RPMI8226 (cell line): ENCODE measurements at regions not wholly inside any gene's neighbourhood (a gene's known extent, or its start where the extent isn't known, plus 50 kb on each side); places are given as distances from the start of the nearest gene placed in this dataset.

ENCODE experiments used
- DNase-seq: peaks from one replicate; pipeline ENCODE4 v3.0.0-alpha.2; 2015

DNA sequence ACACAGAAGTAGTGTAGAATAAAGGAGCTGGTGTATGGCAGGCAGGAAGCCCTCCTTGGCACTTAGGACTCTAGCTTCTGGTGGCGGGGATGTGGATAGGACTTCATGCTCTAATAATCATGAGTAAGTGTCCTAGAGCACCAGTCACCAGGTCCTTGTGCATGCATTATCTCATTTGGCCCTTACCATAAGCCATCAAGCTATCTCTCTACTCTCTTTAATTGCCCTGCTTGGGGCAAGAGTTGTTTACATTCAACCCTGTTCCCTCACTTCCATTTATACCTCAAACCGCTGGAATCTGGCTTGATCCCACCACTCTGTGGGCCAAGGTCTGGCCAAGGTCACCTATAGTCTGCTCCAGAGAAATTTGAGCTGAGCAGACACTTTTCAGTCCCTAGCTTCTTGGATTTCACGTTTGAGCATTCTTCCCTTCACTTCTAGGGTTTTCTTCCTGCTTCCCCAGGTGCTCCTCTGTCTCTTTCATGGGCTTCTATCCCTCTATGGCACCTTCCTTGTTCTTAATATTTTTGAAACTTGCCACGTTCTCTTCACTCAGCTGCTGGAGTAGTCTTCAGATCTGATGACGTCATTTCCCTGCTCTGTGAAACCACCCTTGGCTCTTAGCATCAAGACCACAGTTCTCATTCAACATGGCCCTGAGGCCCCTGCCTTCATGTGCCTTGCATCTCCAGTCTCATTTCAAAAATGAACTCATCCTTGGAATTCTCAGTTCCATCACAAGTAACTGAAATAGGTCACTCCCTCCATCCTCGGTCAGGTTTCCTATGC, 94.9 kb upstream of the GATA6 start:
- DNase-seq = peak; percentile 23

DNA sequence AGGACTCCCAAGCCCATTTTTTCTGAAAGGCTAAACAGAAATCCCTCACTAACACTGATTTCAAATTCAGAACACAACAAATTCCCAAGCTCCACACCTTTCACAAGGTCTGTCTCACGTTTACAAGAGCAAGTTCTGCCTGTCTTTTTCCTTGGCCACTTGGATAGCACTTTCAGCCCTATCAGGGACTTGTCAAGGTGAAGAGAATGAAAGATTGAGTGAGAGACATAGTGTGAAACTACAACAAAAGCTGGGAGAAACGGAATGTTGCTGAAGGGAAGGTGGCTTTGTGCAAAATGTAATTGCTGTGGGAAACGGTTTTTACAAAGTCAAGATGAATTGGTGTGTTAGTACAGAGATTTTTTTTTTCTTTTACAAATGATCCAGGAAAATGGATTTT, 89.4 kb upstream of the GATA6 start:
- DNase-seq = no peak

DNA sequence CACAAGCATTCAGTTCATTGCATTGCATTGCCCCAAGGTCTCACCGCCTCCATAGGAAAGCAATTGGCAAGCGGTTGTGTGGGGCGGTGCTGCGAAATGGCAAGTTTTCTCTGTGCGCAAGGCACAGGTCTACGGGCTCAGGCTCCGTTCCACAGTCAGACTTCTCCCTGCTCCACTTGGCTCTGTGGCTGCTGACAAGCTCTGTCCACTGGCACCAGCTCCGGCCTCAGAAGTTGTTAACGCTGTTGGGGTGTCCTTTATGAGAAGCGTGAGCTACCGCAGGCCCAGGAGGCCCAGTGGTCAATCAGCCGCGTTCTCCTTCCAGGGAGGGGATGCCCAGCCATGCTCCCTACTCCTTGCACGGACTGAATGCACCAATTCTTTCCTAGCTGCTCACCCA, 87.0 kb upstream of the GATA6 start:
- no peak for DNase-seq

DNA sequence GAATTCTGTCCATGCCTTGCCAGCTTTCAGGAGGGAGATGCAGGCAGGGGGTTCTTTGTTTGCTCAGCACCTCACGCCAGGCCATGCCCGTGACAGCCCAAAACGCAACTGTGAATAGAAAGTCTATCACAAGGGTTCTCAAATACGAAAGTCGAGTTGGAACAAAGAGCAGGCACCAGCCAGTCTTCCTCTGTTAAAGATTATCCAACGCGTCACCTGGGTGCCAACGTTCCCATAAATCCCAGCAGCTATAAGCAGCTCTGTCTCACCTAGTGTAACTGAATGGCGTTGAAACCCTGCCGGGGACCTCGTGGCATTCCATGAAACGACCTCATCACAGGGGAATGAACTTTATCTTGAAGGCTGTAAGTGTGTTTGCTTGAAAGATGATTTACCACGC, 84.8 kb upstream of the GATA6 start:
- peak; percentile 30 for DNase-seq

DNA sequence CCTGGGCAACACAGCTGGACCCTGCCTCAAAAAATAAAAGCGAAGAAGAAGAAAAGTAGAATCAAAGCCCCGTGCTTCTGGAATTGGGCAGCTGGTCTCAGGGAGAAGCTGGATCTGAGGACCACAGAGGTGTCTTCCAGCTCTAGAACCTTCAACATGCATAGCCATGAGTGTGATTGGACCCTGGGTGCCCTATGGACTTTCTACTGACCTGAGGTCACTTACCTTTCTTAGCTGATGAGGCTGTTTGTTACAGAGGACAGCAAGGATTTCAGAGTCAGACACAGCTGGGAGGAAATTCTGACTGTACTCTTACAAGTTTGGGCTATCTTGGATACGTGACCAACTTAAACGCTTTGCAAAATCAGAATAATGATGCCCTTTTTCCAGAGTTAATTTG, 82.4 kb upstream of the GATA6 start:
- no peak for DNase-seq

DNA sequence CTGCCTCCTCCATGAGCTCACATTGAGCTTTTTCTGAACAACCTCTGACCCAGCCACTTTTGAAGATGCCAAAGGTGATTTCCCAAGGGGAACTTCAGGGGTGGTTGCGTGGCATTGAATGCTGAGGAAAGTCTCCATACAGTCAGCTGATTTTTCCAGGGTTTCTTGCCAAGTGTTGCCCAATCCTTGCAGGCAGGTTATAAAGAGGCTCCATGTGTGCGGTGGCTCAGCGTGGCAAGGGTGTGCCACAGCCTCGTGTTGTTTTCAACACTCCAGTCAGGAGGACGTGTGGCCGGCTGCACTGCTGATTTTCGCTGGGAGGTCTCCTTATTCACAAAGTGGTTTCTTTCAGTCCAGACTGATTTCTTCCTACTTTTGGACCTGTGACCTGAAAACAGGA, 81.4 kb upstream of the GATA6 start:
- DNase-seq = no peak

DNA sequence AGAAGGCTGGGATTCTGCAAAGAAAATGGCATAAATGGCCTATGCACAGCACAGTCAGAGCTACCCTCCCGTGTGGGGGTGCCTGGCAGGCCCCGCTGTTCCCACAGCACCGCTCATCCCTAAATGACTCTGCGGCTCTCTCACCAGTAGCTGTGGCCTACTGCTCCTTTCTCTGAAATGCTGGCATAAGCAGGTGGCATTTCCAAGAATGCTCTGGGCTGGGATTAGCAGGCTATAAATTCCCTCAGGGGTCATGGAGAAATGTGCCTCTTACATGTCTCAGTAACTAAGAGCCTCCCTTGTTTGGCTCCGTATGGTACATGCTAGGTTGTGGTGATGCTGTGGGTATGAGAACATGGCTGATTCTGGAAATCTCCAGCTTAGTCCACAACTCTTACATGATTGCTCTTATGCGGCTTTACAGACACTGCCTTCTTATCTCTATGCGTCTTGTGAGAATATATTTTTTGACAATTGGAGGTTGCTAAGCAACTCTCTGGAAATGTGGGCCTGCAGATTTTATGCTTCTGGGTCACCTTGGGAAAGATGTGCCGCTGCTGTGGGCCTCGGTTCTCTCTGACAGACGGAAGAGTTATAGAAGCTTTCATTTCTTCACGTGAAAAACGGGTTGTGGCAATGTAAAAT, 80.3 kb upstream of the GATA6 start:
- no peak for DNase-seq

DNA sequence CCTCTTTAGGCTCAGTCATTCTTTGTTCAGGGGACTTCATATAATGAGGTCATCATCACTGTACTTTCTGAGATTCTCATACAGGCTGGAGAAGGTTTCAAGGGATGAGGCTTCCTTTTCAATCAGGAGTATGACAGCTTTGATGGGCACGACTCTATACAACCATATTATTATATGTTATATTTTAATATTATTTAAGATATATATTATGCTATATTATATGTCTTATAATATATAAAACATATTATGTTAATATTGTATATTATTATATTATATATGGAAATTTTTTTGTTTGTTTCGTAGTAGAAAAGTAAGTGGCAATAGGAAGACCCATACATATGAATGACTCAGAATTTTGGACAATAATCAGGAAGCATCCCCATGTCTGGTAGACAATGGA, 78.0 kb upstream of the GATA6 start:
- no peak for DNase-seq

DNA sequence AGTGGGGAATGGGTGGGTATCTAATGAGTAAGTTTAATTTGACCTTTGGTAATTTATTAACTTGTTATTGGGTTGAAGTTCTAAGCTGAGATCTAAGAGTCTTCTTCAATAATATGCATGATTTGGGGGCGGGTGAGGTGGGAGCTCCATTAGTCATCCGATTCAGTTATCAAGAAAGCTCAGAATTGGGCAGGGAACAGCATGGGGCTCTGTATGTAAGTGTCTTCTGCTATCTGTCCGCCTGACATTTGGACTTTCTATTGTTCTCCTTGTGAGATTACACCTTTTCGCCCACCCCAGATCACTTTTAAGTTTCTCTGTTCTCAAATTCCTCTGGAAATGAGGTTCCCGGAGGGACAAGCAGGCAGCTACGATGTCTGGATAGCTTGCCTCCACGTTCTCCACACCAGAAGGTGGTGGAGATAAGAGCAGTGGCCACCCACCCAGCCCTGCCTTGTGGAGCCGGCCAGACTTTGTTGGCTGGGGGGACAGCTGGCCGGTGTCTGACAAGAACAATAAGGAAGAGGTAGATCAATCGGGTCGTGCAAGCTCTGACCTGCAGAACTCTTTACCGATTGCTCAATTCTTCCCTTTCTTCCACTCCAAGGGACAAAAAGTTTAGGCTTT, 75.5 kb upstream of the GATA6 start:
- DNase-seq = no peak

DNA sequence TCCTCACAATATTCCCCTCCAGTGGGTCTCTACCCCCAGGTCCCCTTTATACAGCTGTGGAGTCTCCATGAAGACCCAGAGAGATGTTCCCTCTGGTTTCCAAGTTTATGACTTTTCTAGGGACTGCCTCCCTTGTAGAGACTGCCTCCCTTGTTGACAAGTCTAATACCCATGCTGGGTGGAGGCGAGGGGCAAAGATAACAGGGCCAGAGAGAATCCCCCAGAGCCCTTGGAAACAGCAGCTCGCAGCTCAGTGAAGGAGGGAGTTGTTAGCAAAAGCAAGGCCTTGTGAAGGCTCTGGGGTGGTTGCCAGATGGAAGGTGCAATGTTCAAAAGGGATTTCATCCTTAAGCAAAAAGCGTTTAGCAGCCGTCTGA, 75.0 kb upstream of the GATA6 start:
- no peak for DNase-seq

DNA sequence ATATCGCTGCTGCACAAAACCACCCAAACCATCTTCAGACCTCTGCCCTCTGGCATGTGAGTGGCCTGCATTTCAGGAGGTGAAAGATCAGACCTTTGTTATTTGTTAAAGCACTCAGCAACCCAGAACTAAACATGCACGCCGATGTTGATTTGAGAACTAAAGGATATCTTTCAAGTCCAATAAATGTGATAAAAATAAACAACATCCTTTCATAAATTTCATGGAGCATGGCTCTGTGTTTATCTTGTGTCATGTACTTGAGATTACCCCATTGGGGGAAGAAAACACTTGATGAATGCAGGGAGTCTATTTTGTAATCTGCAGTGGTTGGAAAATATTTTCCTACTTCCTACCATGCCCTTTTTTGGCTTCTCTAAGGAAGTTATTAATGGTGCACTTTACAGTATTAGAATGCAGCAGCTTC, 70.8 kb upstream of the GATA6 start:
- no peak for DNase-seq

DNA sequence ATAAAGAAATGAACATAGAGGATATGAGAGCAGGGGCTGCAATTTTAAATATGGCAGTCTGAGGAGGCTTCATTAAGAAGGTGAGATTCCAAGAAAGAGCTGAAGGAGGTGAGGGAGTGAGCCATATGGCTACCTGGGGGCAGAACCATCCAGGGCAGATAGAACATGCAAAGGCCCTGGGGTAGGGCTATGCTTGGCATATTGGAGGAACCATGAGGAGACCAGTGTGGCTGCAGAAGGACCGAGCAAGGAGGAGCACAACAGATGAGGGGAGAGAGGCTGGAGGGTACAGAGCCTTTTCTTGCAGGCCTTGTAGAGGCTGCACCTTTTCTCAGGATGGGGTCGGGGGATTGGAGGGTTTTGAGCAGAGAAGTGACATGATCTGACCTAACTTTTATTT, 69.5 kb upstream of the GATA6 start:
- no peak for DNase-seq

DNA sequence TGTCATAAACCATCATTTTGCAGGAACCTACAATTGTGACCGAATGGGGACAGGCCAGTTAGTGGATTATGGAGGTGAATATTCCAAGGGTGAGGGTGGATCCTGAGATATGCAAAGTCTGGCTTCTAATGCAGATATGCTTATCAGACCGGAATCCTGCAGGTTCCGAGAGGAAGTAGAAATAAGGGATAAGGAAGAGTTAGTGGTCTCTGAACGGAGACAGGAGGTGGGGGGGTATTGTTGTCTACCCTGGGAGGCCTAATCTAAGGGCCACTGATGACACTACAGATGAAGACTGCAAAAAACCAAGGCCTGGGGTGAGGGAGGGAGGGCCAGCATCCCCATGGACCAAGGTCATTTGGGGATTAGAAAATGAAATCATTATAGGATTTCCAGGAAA, 67.7 kb upstream of the GATA6 start:
- no peak for DNase-seq

DNA sequence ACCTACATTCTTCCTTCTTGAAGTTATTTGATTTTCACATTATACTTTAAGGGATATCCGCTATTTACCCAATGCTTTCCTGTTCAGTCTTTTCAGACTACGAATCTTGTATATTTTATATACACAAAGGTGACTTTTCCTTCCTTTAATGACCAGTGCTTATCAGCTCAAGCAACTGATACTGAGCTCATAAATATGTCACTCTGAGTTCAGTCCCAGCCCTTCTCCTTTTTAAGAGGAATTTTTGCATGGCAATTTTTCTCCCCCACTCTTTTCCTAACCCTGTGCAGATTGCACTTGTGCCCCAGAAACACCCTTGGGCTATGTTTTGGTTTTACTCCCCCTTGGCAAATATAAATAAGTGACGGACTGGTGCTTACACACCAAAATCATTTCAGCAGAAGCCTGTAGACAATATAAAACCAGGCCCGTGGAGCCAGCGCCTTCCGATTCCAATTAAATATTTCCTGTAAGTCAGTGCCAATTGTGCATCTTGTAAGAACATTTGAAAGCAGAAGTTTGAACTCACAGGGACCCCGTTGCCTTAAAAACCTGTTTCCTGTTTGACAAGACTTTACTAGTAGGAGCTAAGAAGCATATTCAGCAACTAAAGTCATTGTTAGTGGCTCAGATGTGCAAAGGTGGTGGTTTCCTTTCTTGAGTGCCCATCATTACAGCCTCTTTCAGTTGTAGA, 66.3 kb upstream of the GATA6 start:
- DNase-seq = peak; percentile 74

DNA sequence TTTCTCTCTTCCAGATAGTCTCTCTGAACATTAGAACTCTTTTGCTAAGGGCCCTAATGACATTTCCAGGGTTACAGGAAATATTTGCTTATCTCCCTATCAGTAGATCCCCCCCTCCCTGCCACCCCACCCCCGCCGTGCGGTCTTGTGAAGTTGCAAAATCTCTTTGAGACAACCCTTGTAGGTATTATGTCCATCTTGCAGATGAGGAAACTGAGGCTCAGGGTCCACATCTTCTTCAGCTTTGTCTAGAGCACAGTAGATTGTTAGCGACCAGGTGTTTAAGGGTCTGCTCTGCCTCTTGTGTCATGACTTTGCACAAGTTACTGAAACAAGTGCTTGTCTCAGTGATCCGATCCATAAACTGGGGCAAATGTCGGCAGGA, 65.8 kb upstream of the GATA6 start:
- DNase-seq = no peak

DNA sequence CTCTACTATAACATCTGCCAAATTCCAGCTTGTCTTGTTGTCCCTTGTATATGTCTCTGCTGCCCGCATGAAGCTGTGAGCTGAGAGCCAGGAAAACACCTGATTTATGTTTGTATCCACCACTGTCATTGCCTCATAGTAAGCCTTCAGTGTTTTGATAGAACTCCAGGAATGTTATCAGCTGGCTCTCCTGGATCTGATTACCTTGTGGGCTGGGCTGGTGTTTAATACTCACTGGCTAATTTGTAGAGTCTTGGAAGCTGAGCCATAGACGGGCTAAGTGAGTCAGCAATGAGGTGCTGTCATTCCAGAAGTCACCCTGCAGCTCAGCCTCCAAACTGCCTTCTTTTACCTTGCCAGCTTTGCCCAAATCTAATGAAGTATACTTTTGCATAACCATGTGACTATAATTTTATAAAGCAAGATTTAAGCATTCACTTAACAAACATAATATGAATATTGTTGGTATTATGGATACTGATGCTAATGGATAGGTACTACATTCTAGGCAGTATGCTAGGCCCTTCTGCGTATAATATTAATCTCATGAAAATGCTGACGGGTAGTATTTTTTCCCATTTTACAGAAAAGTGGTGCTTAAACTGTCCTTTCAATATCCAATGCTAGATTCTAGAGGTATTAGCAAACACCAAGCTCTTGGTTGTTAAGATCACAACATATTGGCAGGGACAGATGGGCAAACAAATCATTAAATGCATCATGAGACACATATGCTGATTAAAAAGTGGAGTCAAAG, 62.7 kb upstream of the GATA6 start:
- DNase-seq = no peak

DNA sequence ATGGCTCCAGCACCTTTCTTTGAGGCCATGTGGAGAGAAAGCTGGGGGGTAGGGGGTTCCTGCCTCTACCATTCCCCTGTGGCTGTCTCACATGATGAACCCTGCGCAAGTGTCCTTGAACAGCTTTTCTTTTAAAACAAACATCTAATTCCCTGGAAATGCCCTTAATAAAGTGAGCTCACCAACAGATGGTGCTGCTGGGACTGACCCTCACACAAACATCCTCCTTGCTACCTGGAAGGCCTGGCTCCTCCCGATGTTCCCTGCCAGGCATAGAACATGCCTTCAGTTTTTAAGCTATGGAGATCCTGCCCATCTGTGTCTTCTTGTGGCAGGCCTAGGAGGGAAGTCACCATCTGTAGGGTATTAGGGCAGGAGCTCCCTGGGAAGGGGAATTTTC, 60.7 kb upstream of the GATA6 start:
- DNase-seq = no peak

DNA sequence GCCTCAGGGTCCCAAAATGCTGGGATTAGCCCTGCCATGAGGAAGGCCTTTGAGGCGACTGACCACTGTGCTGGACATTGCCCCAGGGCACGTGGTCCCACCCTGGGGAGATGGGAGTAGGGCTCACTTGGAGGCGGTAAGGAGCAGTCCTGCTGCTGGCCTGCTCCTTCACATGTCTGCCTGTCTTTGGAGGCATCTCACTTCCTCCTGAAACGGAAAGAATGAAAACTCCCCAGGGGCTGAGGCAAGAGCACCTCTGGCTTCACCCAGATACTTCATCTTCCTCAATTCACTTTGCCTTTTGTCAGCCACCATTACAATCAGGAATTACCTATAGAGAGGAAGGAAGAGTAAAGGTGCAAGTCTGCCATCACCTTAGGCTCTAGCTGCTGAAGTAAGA, 59.9 kb upstream of the GATA6 start:
- DNase-seq = peak; percentile 47

DNA sequence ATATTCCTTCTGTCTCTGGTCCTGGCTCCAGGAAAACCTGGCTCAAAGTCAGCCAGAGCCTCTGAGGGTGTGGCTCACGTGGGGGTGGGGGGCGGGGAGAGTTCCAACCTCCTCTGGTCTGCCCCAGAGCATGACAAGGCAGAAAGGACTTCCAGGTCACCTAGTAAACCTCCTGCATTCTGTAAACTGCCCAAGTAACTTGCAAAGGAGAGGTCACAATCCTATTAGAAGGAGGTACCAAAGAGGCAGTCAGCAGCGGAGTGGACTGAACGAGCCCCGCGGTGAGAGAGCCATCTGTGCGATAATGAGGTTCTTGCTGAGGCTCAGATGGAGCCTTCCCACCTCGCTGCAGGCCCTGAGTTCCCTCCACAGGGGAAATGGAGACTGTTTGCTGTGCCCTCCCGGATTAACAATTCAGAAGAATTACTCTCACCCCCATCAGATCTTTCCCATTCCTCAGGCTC, 58.9 kb upstream of the GATA6 start:
- DNase-seq = peak; percentile 30

DNA sequence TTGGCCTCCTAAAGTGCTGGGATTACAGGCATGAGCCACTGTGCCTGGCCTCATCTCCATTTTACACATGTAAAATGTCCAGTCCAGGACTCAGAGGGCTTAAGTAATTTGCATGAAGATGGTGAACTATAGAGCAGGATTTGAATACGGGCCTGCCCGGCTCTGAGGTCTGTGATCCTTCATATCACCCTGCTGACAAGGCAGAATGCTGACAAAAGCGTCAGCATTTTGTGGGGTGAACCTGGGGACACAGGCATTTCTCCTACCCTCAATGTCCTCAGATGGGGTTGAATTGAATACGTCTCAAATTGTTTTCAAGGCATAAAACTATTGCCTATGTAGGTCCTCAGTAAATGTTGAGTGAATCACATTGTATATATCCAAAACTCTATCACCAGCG, 57.2 kb upstream of the GATA6 start:
- peak; percentile 92 for DNase-seq

DNA sequence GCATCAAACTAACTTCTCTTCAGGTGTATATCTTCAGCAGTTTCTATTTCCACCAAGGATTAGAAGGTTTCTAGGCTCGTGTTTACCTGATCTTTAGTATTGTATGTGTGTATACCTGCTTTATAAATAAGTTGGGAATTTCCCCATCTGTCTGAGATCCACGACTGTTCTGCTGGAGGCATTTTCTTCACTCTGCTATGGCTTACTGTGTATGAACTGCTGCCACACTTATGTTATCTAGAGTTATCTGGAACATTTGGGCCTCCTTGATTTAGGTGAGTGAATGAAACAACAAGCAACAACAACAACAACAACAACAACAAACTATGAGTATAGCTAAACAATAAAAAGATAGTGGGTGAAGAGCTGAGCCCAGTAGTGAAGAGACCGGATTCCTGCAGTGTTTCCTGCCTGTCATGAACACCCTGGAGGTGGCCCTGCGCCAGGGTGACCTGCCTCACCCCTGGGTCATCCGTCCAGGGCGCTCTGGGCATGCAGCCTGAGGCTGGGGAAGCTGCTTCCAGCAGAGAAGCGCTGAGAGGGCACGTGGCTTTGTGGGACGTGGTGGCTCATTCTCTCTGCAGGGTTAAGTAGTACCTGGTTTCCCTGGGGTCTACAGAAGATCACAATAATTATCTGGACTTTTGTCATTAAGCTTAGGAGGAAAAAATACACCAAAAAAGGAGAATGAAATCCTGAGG, 56.1 kb upstream of the GATA6 start:
- peak; percentile 88 for DNase-seq
